Loucy (cell line): ENCODE measurements at regions not wholly inside any gene's neighbourhood (a gene's known extent, or its start where the extent isn't known, plus 50 kb on each side); places are given as distances from the start of the nearest gene placed in this dataset.

Source experiments
- EZH2phosphoT487 ChIP-seq: fragments of 200-600 bp; IDR thresholded peaks from 2 replicates; pipeline ENCODE4 v1.6.1; 2018; ENCODE audit warnings: antibody characterized with exemption, mild to moderate bottlenecking, moderate library complexity, borderline replicate concordance
- TF ChIP-seq, protein P1 (sequence below): fragments of 200-600 bp; sonication (generic); conservative IDR thresholded peaks from 2 replicates; pipeline ENCODE4 v1.5.1; 2014; ENCODE audit warnings: mild to moderate bottlenecking, antibody characterized with exemption, low read length

DNA sequence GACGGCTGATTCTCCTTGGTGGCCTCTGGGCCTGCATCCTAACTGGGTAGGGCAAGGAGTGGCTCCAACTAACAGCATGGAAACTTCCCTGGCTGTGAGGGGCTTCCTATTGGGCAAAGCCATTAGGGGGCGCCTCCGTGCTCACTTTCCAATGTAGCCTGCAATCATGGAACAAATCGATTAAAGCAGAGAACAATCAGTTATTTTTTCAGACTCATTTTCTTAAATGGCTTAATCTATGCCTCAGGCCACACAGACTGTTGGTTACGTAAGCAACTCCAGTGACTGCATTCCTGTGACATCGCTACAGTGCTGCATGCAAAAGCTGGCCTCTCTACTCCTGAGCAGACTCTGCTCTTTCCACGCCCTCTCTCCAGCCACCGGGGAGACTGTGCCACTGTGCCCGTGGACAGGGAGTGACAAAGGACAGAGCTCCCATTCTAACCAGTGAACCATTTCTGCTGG, 278.9 kb downstream of the KLF13 start:
- TF ChIP-seq, protein P1, sequence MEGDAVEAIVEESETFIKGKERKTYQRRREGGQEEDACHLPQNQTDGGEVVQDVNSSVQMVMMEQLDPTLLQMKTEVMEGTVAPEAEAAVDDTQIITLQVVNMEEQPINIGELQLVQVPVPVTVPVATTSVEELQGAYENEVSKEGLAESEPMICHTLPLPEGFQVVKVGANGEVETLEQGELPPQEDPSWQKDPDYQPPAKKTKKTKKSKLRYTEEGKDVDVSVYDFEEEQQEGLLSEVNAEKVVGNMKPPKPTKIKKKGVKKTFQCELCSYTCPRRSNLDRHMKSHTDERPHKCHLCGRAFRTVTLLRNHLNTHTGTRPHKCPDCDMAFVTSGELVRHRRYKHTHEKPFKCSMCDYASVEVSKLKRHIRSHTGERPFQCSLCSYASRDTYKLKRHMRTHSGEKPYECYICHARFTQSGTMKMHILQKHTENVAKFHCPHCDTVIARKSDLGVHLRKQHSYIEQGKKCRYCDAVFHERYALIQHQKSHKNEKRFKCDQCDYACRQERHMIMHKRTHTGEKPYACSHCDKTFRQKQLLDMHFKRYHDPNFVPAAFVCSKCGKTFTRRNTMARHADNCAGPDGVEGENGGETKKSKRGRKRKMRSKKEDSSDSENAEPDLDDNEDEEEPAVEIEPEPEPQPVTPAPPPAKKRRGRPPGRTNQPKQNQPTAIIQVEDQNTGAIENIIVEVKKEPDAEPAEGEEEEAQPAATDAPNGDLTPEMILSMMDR: peak; percentile 55
- no peak for TF ChIP-seq EZH2phosphoT487
